Neural cell (in vitro differentiated cells): ENCODE measurements at regions not wholly inside any gene's neighbourhood (a gene's known extent, or its start where the extent isn't known, plus 50 kb on each side); places are given as distances from the start of the nearest gene placed in this dataset.

Source experiments
- POLR2AphosphoS5 ChIP-seq: IDR thresholded peaks from 2 replicates; pipeline ENCODE4 v1.6.1; 2012
- SMC3 ChIP-seq: fragments of 450-650 bp; conservative IDR thresholded peaks from 2 replicates; pipeline ENCODE4 v1.6.1; 2014; ENCODE audit warnings: antibody characterized with exemption, mild to moderate bottlenecking, moderate library complexity; ENCODE audit not compliant: poor library complexity

DNA sequence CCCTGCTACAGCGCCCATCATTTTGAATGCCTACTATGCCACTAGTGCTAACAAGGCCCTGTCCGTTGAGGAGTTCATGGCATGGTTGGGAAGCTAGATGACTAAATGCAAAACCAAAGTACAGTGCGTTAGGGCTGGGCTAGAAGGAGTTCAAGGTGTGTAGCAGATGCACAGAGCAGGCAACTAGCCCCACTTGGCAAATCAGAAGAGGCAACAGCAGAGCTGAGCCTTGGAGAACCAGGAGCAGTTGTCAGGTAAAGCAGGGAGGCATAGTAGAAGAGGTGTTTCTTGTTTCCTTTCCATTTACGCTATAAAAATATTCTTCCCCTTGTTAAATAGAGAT lies 146.6 kb upstream of the CPEB2 start:
- TF ChIP-seq POLR2AphosphoS5 = no peak
- no peak for TF ChIP-seq SMC3
